ENCODE measurements at regions not wholly inside any gene's neighbourhood (a gene's known extent, or its start where the extent isn't known, plus 50 kb on each side); places are given as distances from the start of the nearest gene placed in this dataset.
A peak's percentile ranks its signal among the peaks of the same experiment; 100 is the strongest.

- Mint-ChIP-seq H3K9me3 (ENCODE audit: unreplicated experiment) (no peaks in the 10 kb centered on the region), H3K27me3 (ENCODE audit: insufficient read depth, unreplicated experiment) (no peaks in the 10 kb centered on the region), H3K36me3 (ENCODE audit: insufficient read depth, unreplicated experiment) (no peaks in the 10 kb centered on the region), H3K27ac (ENCODE audit: low read depth, unreplicated experiment) (peak overlapping the region; percentile 11), H3K4me3 (ENCODE audit: unreplicated experiment) (no peak overlapping the region), H3K4me1 (ENCODE audit: insufficient read depth, unreplicated experiment) (peaks cover 12% of the 10 kb centered on the region)
- ChIA-PET POLR2A (interaction anchor here (0.7 to 1.4 kb wide), 3 partner anchors 38 to 272 kb away, joined by 4 to 5 read pairs (median 4); no protein-coding TSS in a partner anchor), CTCF (no interaction called here)
- peak; percentile 41 for DNase-seq (ENCODE audit: unreplicated experiment)
- BruUV-seq (replicated peaks), result no TSS peak
- intact Hi-C loops (cut with micrococcal nuclease), result no loop called here
- TF ChIP-seq CTCF (IDR thresholded peaks at IDR 0.05; ENCODE audit: unreplicated experiment), result no peak
Observed at GRCh38 chr7:17027143-17027788, 145.5 kb upstream of the AGR3 start.

GRCh38 chr7:17027789-17028152 lies 146.0 kb upstream of the AGR3 start:
- Mint-ChIP-seq H3K36me3 (ENCODE audit: insufficient read depth, unreplicated experiment) (no peaks in the 10 kb centered on the region), H3K4me1 (ENCODE audit: insufficient read depth, unreplicated experiment) (peaks cover 12% of the 10 kb centered on the region), H3K27ac (ENCODE audit: low read depth, unreplicated experiment) (peak overlapping the region; percentile 11), H3K27me3 (ENCODE audit: insufficient read depth, unreplicated experiment) (no peaks in the 10 kb centered on the region), H3K9me3 (ENCODE audit: unreplicated experiment) (no peaks in the 10 kb centered on the region), H3K4me3 (ENCODE audit: unreplicated experiment) (no peak overlapping the region)
- ChIA-PET CTCF (interaction anchor here (0.5 kb wide), 1 partner anchor 76 kb away, joined by 3 read pairs; no protein-coding TSS in a partner anchor), POLR2A (interaction anchor here (0.7 to 1.4 kb wide), 3 partner anchors 38 to 272 kb away, joined by 4 to 5 read pairs (median 4); no protein-coding TSS in a partner anchor)
- BruUV-seq (replicated peaks), result no TSS peak
- intact Hi-C loops (cut with micrococcal nuclease), result no loop called here
- peak; percentile 32 for DNase-seq (ENCODE audit: unreplicated experiment)
- TF ChIP-seq CTCF (IDR thresholded peaks at IDR 0.05; ENCODE audit: unreplicated experiment), result no peak

GRCh38 chr7:17029150-17029549 lies 147.4 kb upstream of the AGR3 start:
- POLR2A ChIA-PET, result interaction anchor here (1.0 kb wide), 1 partner anchor 61 kb away, joined by 3 read pairs; no protein-coding TSS in a partner anchor
- no peaks in the 10 kb centered on the region for H3K36me3 Mint-ChIP-seq (ENCODE audit: insufficient read depth, unreplicated experiment)
- no peak overlapping the region for H3K27ac Mint-ChIP-seq (ENCODE audit: low read depth, unreplicated experiment)
- TF ChIP-seq CTCF (IDR thresholded peaks at IDR 0.05; ENCODE audit: unreplicated experiment), result no peak
- peaks cover 12% of the 10 kb centered on the region for H3K4me1 Mint-ChIP-seq (ENCODE audit: insufficient read depth, unreplicated experiment)
- intact Hi-C loops (cut with micrococcal nuclease), result no loop called here
- no peaks in the 10 kb centered on the region for H3K27me3 Mint-ChIP-seq (ENCODE audit: insufficient read depth, unreplicated experiment)
- no peak for DNase-seq (ENCODE audit: unreplicated experiment)
- CTCF ChIA-PET, result no interaction called here
- BruUV-seq (replicated peaks), result no TSS peak
- H3K4me3 Mint-ChIP-seq (ENCODE audit: unreplicated experiment), result no peak overlapping the region
- no peaks in the 10 kb centered on the region for H3K9me3 Mint-ChIP-seq (ENCODE audit: unreplicated experiment)

GRCh38 chr7:17030559-17030958 lies 148.8 kb upstream of the AGR3 start:
- no peak for DNase-seq (ENCODE audit: unreplicated experiment)
- ChIA-PET POLR2A (interaction anchor here (0.6 to 1.4 kb wide), 2 partner anchors 9 to 16 kb away, joined by 3 read pairs; no protein-coding TSS in a partner anchor), CTCF (no interaction called here)
- Mint-ChIP-seq H3K27me3 (ENCODE audit: insufficient read depth, unreplicated experiment) (no peaks in the 10 kb centered on the region), H3K27ac (ENCODE audit: low read depth, unreplicated experiment) (no peak overlapping the region), H3K4me3 (ENCODE audit: unreplicated experiment) (no peak overlapping the region), H3K4me1 (ENCODE audit: insufficient read depth, unreplicated experiment) (peaks cover 12% of the 10 kb centered on the region), H3K9me3 (ENCODE audit: unreplicated experiment) (no peaks in the 10 kb centered on the region), H3K36me3 (ENCODE audit: insufficient read depth, unreplicated experiment) (no peaks in the 10 kb centered on the region)
- no peak for TF ChIP-seq CTCF (IDR thresholded peaks at IDR 0.05; ENCODE audit: unreplicated experiment)
- BruUV-seq (replicated peaks), result no TSS peak
- intact Hi-C loops (cut with micrococcal nuclease), result no loop called here
